B cell (primary cell): ENCODE measurements at regions not wholly inside any gene's neighbourhood (a gene's known extent, or its start where the extent isn't known, plus 50 kb on each side); places are given as distances from the start of the nearest gene placed in this dataset.

Experiments
- ATAC-seq: fragments of 200-7000 bp; cut with Tn5 transposase; one replicate; pipeline ENCODE4 v1.10.0; 2021; ENCODE audit warnings: low read depth, mild to moderate bottlenecking, moderate number of reproducible peaks, moderate library complexity
- CTCF ChIA-PET: fragments of 350-600 bp; sonication (Branson Sonifier 250); formaldehyde crosslinking; loops from one replicate; lab custom pipeline; 2021; ENCODE audit warnings: antibody characterized with exemption, inconsistent platforms; lab: Charles Lee
- POLR2A ChIA-PET: fragments of 350-600 bp; sonication (Branson Sonifier 250); formaldehyde crosslinking; loops from one replicate; lab custom pipeline; 2021; ENCODE audit warnings: antibody characterized with exemption; lab: Charles Lee
- DNase-seq: peaks from one replicate; pipeline ENCODE4 v3.0.0; 2013
- H2AFZ ChIP-seq: 2 replicates; pipeline ENCODE4 v1.6.1; 2012; ENCODE audit warnings: mild to moderate bottlenecking, low read depth, low read length; ENCODE audit not compliant: insufficient read depth, poor library complexity, severe bottlenecking
- H3K27ac ChIP-seq, 2 donors: 1 replicate in 1 of 2; 2 replicates in 1 of 2; pipeline ENCODE4 v1.5.1; 2012 to 2013; ENCODE audit warnings: low read length in 2 of 2, mild to moderate bottlenecking in 2 of 2, moderate library complexity in 1 of 2
- H3K27me3 ChIP-seq, 4 experiments: fragments of 200-600 bp in 1 of 4; sonication (generic) in 1 of 4; replicated peaks in 1 of 4; 1 replicate in 2 of 4; 2 replicates in 2 of 4; pipeline versions ENCODE4 v1.6.1 to v1.7.0; 2013 to 2016; ENCODE audit warnings: low read length in 3 of 4, mild to moderate bottlenecking in 2 of 4, mixed read lengths in 1 of 4, moderate library complexity in 1 of 4; ENCODE audit not compliant: insufficient read depth in 4 of 4, control insufficient read depth in 3 of 4; ENCODE audit errors: control extremely low read depth in 1 of 4
- H3K36me3 ChIP-seq, 2 experiments: replicated peaks in 1 of 2; 1 replicate in 1 of 2; 2 replicates in 1 of 2; pipeline versions ENCODE4 v1.6.1 to v1.7.1; 2013; ENCODE audit warnings: low read length in 1 of 2; ENCODE audit not compliant: insufficient read depth in 2 of 2, control insufficient read depth in 1 of 2; ENCODE audit errors: control extremely low read depth in 1 of 2, extremely low read depth in 1 of 2
- H3K4me1 ChIP-seq, 2 donors: fragments of 200-600 bp in 1 of 2; sonication (generic) in 1 of 2; 1 replicate in 1 of 2; 2 replicates in 1 of 2; pipeline versions ENCODE4 v1.5.1 to v1.6.1; 2013 to 2017; ENCODE audit warnings: low read length in 2 of 2; ENCODE audit not compliant: control insufficient read depth in 2 of 2, insufficient read depth in 2 of 2
- H3K4me2 ChIP-seq: replicated peaks from 2 replicates; pipeline ENCODE3; 2012; ENCODE audit warnings: mild to moderate bottlenecking, low read depth, low read length; ENCODE audit not compliant: poor library complexity, severe bottlenecking
- H3K4me3 ChIP-seq, 5 experiments: fragments of 200-600 bp in 1 of 5; sonication (generic) in 1 of 5; 1 replicate in 3 of 5; 2 replicates in 2 of 5; pipeline versions ENCODE4 v1.5.1 to v1.7.0; 2011 to 2016; ENCODE audit warnings: low read length in 4 of 5, mild to moderate bottlenecking in 4 of 5, low read depth in 2 of 5, control low read depth in 1 of 5, moderate library complexity in 1 of 5; ENCODE audit not compliant: insufficient read depth in 1 of 5; ENCODE audit errors: control extremely low read depth in 1 of 5, extremely low read depth in 1 of 5
- H3K79me2 ChIP-seq: fragments of 200-600 bp; sonication (generic); one replicate; pipeline ENCODE4 v1.6.0; 2016; ENCODE audit warnings: low read length; ENCODE audit not compliant: control insufficient read depth, insufficient read depth
- H3K9ac ChIP-seq: fragments of 200-600 bp; sonication (generic); 2 replicates; pipeline ENCODE4 v1.6.1; 2017; ENCODE audit warnings: mild to moderate bottlenecking, low read length, moderate library complexity
- H3K9me3 ChIP-seq, 3 donors: one replicate each; pipeline versions ENCODE4 v1.6.1 to v1.7.1; 2013; ENCODE audit warnings: low read length in 2 of 3; ENCODE audit not compliant: control insufficient read depth in 2 of 3, insufficient read depth in 1 of 3; ENCODE audit errors: control extremely low read depth in 1 of 3
- H4K20me1 ChIP-seq: 2 replicates; pipeline ENCODE4 v1.6.0; 2012; ENCODE audit warnings: mild to moderate bottlenecking, low read length; ENCODE audit not compliant: insufficient read depth, control insufficient read depth, poor library complexity, severe bottlenecking
- H3K27ac Mint-ChIP-seq: one replicate; pipeline ENCODE4 v1.8.0; 2021; ENCODE audit warnings: mixed read lengths
- H3K27me3 Mint-ChIP-seq: one replicate; pipeline ENCODE4 v1.8.0; 2021; ENCODE audit warnings: mixed read lengths
- H3K4me1 Mint-ChIP-seq: one replicate; pipeline ENCODE4 v1.8.0; 2021; ENCODE audit warnings: mixed read lengths
- H3K4me3 Mint-ChIP-seq: one replicate; pipeline ENCODE4 v1.8.0; 2021; ENCODE audit warnings: mixed read lengths
- H3K9me3 Mint-ChIP-seq: one replicate; pipeline ENCODE4 v1.8.0; 2022; ENCODE audit warnings: mixed read lengths; ENCODE audit not compliant: insufficient read depth
- CTCF ChIP-seq: fragments of 200-600 bp; IDR thresholded peaks from one replicate; pipeline ENCODE4 v1.8.0; 2022; ENCODE audit warnings: antibody characterized with exemption, mild to moderate bottlenecking
- EZH2 ChIP-seq: IDR thresholded peaks from 2 replicates; pipeline ENCODE4 v1.6.1; 2012; ENCODE audit warnings: borderline replicate concordance, low read depth, mild to moderate bottlenecking, moderate library complexity, low read length; ENCODE audit not compliant: insufficient read depth, poor library complexity, severe bottlenecking
- WGBS: methylation state at CpG from one replicate; pipeline ENCODE4 v1.1.5; 2013; ENCODE audit warnings: missing lambda C conversion rate; ENCODE audit not compliant: insufficient coverage; 5-methylcytosine and 5-hydroxymethylcytosine counted together
- intact Hi-C: fragments of 100-400 bp; cut with micrococcal nuclease; formaldehyde crosslinking; loops from one replicate; pipeline ENCODE4 v1.10.0; 2022

DNA sequence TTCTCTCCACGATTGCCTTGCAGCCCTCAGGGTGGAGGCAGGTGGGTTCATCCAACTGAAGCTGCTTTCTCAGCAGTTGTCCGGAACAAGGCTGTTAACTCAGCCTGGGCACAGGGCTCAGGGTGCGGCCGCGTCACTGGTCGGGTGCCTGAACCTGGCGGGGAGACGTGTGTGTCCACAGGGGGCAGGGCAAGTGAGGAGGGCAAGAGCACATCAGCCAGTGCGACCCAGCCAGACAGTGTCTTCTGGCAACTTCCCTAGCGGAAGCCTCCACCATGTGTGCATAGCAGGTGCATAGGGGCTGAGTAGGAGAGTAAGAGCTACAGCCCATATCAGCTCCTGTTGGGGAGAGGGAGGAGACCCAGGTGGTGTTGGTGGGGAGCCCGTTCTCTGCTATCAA, 150.4 kb upstream of the THRB start:
- Mint-ChIP-seq H3K27me3 (peaks cover 8% of the 10 kb centered on the region), H3K9me3 (no peaks in the 10 kb centered on the region), H3K27ac (no peak overlapping the region), H3K4me3 (no peak overlapping the region), H3K4me1 (no peaks in the 10 kb centered on the region)
- Histone ChIP-seq H3K4me2 (no peak overlapping the region), H3K27ac (no peak overlapping the region), H3K9ac (no peak overlapping the region), H4K20me1 (no peaks in the 10 kb centered on the region), H3K4me1 (no peaks in the 10 kb centered on the region), H3K36me3 (no peaks in the 10 kb centered on the region), H3K9me3 (no peaks in the 10 kb centered on the region), H3K79me2 (no peaks in the 10 kb centered on the region), H3K4me3 (no peak overlapping the region), H2AFZ (no peak overlapping the region), H3K27me3 (no peaks in the 10 kb centered on the region)
- 88% methylated on average over 10 of the region's 11 CpGs for WGBS
- POLR2A ChIA-PET: no interaction called here
- DNase-seq: no peak
- no peak for ATAC-seq
- intact Hi-C loops: no loop called here
- CTCF ChIA-PET: no interaction called here
- TF ChIP-seq EZH2: no peak
- no peak for TF ChIP-seq CTCF

- WGBS: no CpG with 5 or more reads among the region's 2 CpGs
- no peak for ATAC-seq
- no peak overlapping the region for H3K4me3 ChIP-seq
These were observed 152.1 kb upstream of the THRB start for GRCh38 chr3:24646790-24647189.

More at GRCh38 chr3:24646790-24647189, 152.1 kb upstream of the THRB start:
- Histone ChIP-seq H3K4me2 (no peak overlapping the region), H2AFZ (no peak overlapping the region), H3K27me3 (no peaks in the 10 kb centered on the region), H4K20me1 (no peaks in the 10 kb centered on the region), H3K9ac (no peak overlapping the region), H3K27ac (no peak overlapping the region), H3K9me3 (no peaks in the 10 kb centered on the region), H3K4me1 (no peaks in the 10 kb centered on the region), H3K36me3 (no peaks in the 10 kb centered on the region), H3K79me2 (no peaks in the 10 kb centered on the region)
- Mint-ChIP-seq H3K4me3 (no peak overlapping the region), H3K27me3 (no peaks in the 10 kb centered on the region), H3K9me3 (no peaks in the 10 kb centered on the region), H3K4me1 (no peaks in the 10 kb centered on the region), H3K27ac (no peak overlapping the region)
- ChIA-PET CTCF (no interaction called here), POLR2A (no interaction called here)
- TF ChIP-seq CTCF: no peak
- no peak for TF ChIP-seq EZH2
- intact Hi-C loops: no loop called here
- DNase-seq: no peak
